ENCODE measurements at regions not wholly inside any gene's neighbourhood (a gene's known extent, or its start where the extent isn't known, plus 50 kb on each side); places are given as distances from the start of the nearest gene placed in this dataset.

GRCh38 chr5:158304607-158305006 is 445.7 kb upstream of the CLINT1 start:
- no peaks in the 10 kb centered on the region for H3K4me1 ChIP-seq (ENCODE audit: control insufficient read depth, extremely low read depth, insufficient read depth, low read length)
- H3K4me3 ChIP-seq (ENCODE audit: control insufficient read depth in 2 of 3, extremely low read depth in 1 of 3, insufficient read depth in 2 of 3, low read depth in 1 of 3, low read length in 3 of 3) = no peak overlapping the region
- DNase-seq (ENCODE audit: low read depth, low spot score) (no peak), FAIRE-seq (no peak)
- H3K4me2 ChIP-seq (ENCODE audit: control insufficient read depth, extremely low read depth, insufficient read depth, low read depth, low read length) = no peak overlapping the region
- H3K36me3 ChIP-seq (ENCODE audit: control insufficient read depth in 2 of 2, extremely low read depth in 1 of 2, insufficient read depth in 2 of 2, low read length in 2 of 2) = no peaks in the 10 kb centered on the region
- TF ChIP-seq EZH2 (IDR thresholded peaks at IDR 0.05; ENCODE audit: low read length) (no peak), CTCF (optimal IDR thresholded peaks at IDR 0.05 in 1 of 3, IDR thresholded peaks at IDR 0.05 in 1 of 3, conservative IDR thresholded peaks at IDR 0.05 in 1 of 3; ENCODE audit: extremely low read depth in 1 of 3, insufficient read depth in 2 of 3, low read length in 3 of 3) (no peak)
- no peak overlapping the region for H2AFZ ChIP-seq (ENCODE audit: control insufficient read depth, low read length)
- no peaks in the 10 kb centered on the region for H3K79me2 ChIP-seq (ENCODE audit: control insufficient read depth, insufficient read depth, low read length)
- no peaks in the 10 kb centered on the region for H3K9me1 ChIP-seq (ENCODE audit: control insufficient read depth, extremely low read depth, insufficient read depth, low read length)
- no peaks in the 10 kb centered on the region for H3K9me3 ChIP-seq (ENCODE audit: control insufficient read depth, low read depth, low read length)
- no peak overlapping the region for H3K27ac ChIP-seq (ENCODE audit: control insufficient read depth, insufficient read depth, low read length)
- no peaks in the 10 kb centered on the region for H3K27me3 ChIP-seq (ENCODE audit: control insufficient read depth, extremely low read depth, insufficient read depth, low read length)
- no peak overlapping the region for H3K9ac ChIP-seq (ENCODE audit: control insufficient read depth, extremely low read depth, insufficient read depth, low read length)
- dilution Hi-C loops (cut with MboI; ENCODE audit: extremely low pct_ligation_motif_present, low sequenced_read_pairs) = no loop called here
- no peaks in the 10 kb centered on the region for H4K20me1 ChIP-seq (ENCODE audit: control insufficient read depth, extremely low read depth, insufficient read depth, low read length)

DNA sequence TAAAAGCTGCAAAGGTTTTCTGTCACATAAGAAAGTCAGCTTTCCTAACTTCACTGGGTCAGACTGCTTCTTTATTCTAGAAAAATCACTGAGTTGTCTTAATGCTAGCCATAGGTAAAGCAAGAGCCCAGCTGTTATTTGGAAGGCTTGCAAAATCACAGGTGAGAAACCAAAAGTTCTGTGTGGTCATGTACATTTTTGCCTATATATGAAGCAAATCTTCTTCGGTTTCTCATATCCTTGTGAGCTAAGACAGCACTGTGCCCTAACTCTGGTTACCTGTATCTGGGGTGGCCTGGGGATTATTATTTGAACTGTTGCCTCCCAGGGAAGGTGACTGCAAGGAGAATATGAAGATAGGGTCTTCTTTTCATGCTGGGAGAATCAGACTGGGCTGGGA is 444.9 kb upstream of the CLINT1 start:
- Histone ChIP-seq H3K36me3 (ENCODE audit: control insufficient read depth in 2 of 2, extremely low read depth in 1 of 2, insufficient read depth in 2 of 2, low read length in 2 of 2) (no peaks in the 10 kb centered on the region), H3K79me2 (ENCODE audit: control insufficient read depth, insufficient read depth, low read length) (no peaks in the 10 kb centered on the region), H3K9ac (ENCODE audit: control insufficient read depth, extremely low read depth, insufficient read depth, low read length) (no peak overlapping the region), H4K20me1 (ENCODE audit: control insufficient read depth, extremely low read depth, insufficient read depth, low read length) (no peaks in the 10 kb centered on the region), H3K27me3 (ENCODE audit: control insufficient read depth, extremely low read depth, insufficient read depth, low read length) (no peaks in the 10 kb centered on the region), H3K9me3 (ENCODE audit: control insufficient read depth, low read depth, low read length) (no peaks in the 10 kb centered on the region), H3K4me1 (ENCODE audit: control insufficient read depth, extremely low read depth, insufficient read depth, low read length) (no peaks in the 10 kb centered on the region), H3K27ac (ENCODE audit: control insufficient read depth, insufficient read depth, low read length) (no peak overlapping the region), H3K4me3 (ENCODE audit: control insufficient read depth in 2 of 3, extremely low read depth in 1 of 3, insufficient read depth in 2 of 3, low read depth in 1 of 3, low read length in 3 of 3) (no peak overlapping the region), H2AFZ (ENCODE audit: control insufficient read depth, low read length) (no peak overlapping the region), H3K4me2 (ENCODE audit: control insufficient read depth, extremely low read depth, insufficient read depth, low read depth, low read length) (no peak overlapping the region), H3K9me1 (ENCODE audit: control insufficient read depth, extremely low read depth, insufficient read depth, low read length) (no peaks in the 10 kb centered on the region)
- DNase-seq (ENCODE audit: low read depth, low spot score) (no peak), FAIRE-seq (no peak)
- no peak for TF ChIP-seq EZH2 (IDR thresholded peaks at IDR 0.05; ENCODE audit: low read length)
- TF ChIP-seq CTCF (optimal IDR thresholded peaks at IDR 0.05 in 1 of 3, IDR thresholded peaks at IDR 0.05 in 1 of 3, conservative IDR thresholded peaks at IDR 0.05 in 1 of 3; ENCODE audit: extremely low read depth in 1 of 3, insufficient read depth in 2 of 3, low read length in 3 of 3) = no peak
- dilution Hi-C loops (cut with MboI; ENCODE audit: extremely low pct_ligation_motif_present, low sequenced_read_pairs) = no loop called here

Measured in keratinocyte (primary cell).